Vagina (tissue), 2 donors: ENCODE measurements at regions not wholly inside any gene's neighbourhood (a gene's known extent, or its start where the extent isn't known, plus 50 kb on each side); places are given as distances from the start of the nearest gene placed in this dataset.

Source experiments
- POLR2A ChIP-seq, 2 donors: fragments of 450-650 bp; IDR thresholded peaks; one replicate each; pipeline ENCODE4 v1.6.1; 2017; ENCODE audit warnings: antibody characterized with exemption in 2 of 2, mild to moderate bottlenecking in 2 of 2, moderate library complexity in 2 of 2
- POLR2AphosphoS5 ChIP-seq, 2 donors: sonication (generic); formaldehyde crosslinking; IDR thresholded peaks; one replicate each; pipeline ENCODE4 v1.9.0; 2017; ENCODE audit warnings: antibody characterized with exemption in 2 of 2, mild to moderate bottlenecking in 2 of 2, low read depth in 1 of 2; ENCODE audit not compliant: insufficient read depth in 1 of 2
- TF ChIP-seq, protein P1 (sequence below), 3 experiments: fragments of 450-650 bp in 2 of 3; fragments of 200-600 bp in 1 of 3; sonication (generic) in 1 of 3; IDR thresholded peaks; one replicate each; pipeline ENCODE4 v1.5.1; 2017 to 2019; ENCODE audit warnings: antibody characterized with exemption in 3 of 3, mild to moderate bottlenecking in 2 of 3, moderate library complexity in 2 of 3

- TF ChIP-seq, protein P1, sequence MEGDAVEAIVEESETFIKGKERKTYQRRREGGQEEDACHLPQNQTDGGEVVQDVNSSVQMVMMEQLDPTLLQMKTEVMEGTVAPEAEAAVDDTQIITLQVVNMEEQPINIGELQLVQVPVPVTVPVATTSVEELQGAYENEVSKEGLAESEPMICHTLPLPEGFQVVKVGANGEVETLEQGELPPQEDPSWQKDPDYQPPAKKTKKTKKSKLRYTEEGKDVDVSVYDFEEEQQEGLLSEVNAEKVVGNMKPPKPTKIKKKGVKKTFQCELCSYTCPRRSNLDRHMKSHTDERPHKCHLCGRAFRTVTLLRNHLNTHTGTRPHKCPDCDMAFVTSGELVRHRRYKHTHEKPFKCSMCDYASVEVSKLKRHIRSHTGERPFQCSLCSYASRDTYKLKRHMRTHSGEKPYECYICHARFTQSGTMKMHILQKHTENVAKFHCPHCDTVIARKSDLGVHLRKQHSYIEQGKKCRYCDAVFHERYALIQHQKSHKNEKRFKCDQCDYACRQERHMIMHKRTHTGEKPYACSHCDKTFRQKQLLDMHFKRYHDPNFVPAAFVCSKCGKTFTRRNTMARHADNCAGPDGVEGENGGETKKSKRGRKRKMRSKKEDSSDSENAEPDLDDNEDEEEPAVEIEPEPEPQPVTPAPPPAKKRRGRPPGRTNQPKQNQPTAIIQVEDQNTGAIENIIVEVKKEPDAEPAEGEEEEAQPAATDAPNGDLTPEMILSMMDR (IDR thresholded peaks at IDR 0.05) = no peak
- TF ChIP-seq POLR2A (IDR thresholded peaks at IDR 0.05) (no peak), POLR2AphosphoS5 (IDR thresholded peaks at IDR 0.05; ENCODE audit: insufficient read depth in 1 of 2, low read depth in 1 of 2) (no peak)
These were observed 70.3 kb upstream of the SGCD start for GRCh38 chr5:156256642-156257041.
